CD4-positive, alpha-beta T cell (primary cell): ENCODE measurements at regions not wholly inside any gene's neighbourhood (a gene's known extent, or its start where the extent isn't known, plus 50 kb on each side); places are given as distances from the start of the nearest gene placed in this dataset.

ENCODE experiments used
- ATAC-seq: fragments of 200-7000 bp; cut with Tn5 transposase; one replicate; pipeline ENCODE4 v1.10.0; 2022; ENCODE audit warnings: mild to moderate bottlenecking; ENCODE audit not compliant: poor library complexity
- CTCF ChIA-PET: fragments of 350-600 bp; sonication (Branson Sonifier 250); formaldehyde crosslinking; loops from one replicate; lab custom pipeline; 2021; ENCODE audit warnings: antibody characterized with exemption, inconsistent platforms; lab: Charles Lee
- POLR2A ChIA-PET: fragments of 350-600 bp; sonication (Branson Sonifier 250); formaldehyde crosslinking; loops from one replicate; lab custom pipeline; 2021; ENCODE audit warnings: antibody characterized with exemption, inconsistent platforms; lab: Charles Lee
- DNase-seq, 14 experiments: peaks; one replicate each; pipeline ENCODE4 v3.0.0-alpha.2; 2013 to 2020; ENCODE audit warnings: mixed read lengths in 2 of 14
- H3K27ac ChIP-seq, 2 donors: one replicate each; pipeline versions ENCODE4 v1.5.1 to v1.7.0; 2013; ENCODE audit warnings: low read length in 2 of 2, low read depth in 1 of 2, mild to moderate bottlenecking in 1 of 2
- H3K27me3 ChIP-seq, 2 experiments: 1 replicate in 1 of 2; 2 replicates in 1 of 2; pipeline versions ENCODE4 v1.6.1 to v1.7.0; 2013; ENCODE audit warnings: low read length in 2 of 2, control low read depth in 1 of 2, mild to moderate bottlenecking in 1 of 2, moderate library complexity in 1 of 2; ENCODE audit not compliant: insufficient read depth in 2 of 2, control insufficient read depth in 1 of 2
- H3K36me3 ChIP-seq: one replicate; pipeline ENCODE4 v1.6.1; 2013; ENCODE audit warnings: low read length, control low read depth; ENCODE audit not compliant: insufficient read depth
- H3K4me1 ChIP-seq: one replicate; pipeline ENCODE4 v1.6.1; 2013; ENCODE audit warnings: low read length, control low read depth; ENCODE audit not compliant: insufficient read depth
- H3K4me3 ChIP-seq: one replicate; pipeline ENCODE4 v1.5.1; 2013; ENCODE audit warnings: mild to moderate bottlenecking, low read length, moderate library complexity
- H3K9me3 ChIP-seq, 2 experiments: 1 replicate in 1 of 2; 2 replicates in 1 of 2; pipeline versions ENCODE4 v1.6.1 to v1.7.0; 2013; ENCODE audit warnings: low read length in 2 of 2, mild to moderate bottlenecking in 2 of 2, control low read depth in 1 of 2, moderate library complexity in 1 of 2; ENCODE audit not compliant: control insufficient read depth in 1 of 2, insufficient read depth in 1 of 2
- H3K27ac Mint-ChIP-seq: one replicate; pipeline ENCODE4 v1.8.0; 2020; ENCODE audit warnings: mixed read lengths
- H3K27me3 Mint-ChIP-seq: one replicate; pipeline ENCODE4 v1.8.0; 2021; ENCODE audit warnings: mixed read lengths
- H3K36me3 Mint-ChIP-seq: one replicate; pipeline ENCODE4 v1.8.0; 2021; ENCODE audit warnings: low read depth, mixed read lengths
- H3K4me1 Mint-ChIP-seq: one replicate; pipeline ENCODE4 v1.8.0; 2021; ENCODE audit warnings: low read depth, mixed read lengths
- H3K4me3 Mint-ChIP-seq: one replicate; pipeline ENCODE4 v1.8.0; 2020; ENCODE audit warnings: mild to moderate bottlenecking, mixed read lengths
- H3K9me3 Mint-ChIP-seq: one replicate; pipeline ENCODE4 v1.8.0; 2020; ENCODE audit warnings: mixed read lengths
- intact Hi-C, 2 experiments: fragments of 100-400 bp; cut with DNase I in 1 of 2; cut with micrococcal nuclease in 1 of 2; formaldehyde crosslinking; loops; one replicate each; pipeline versions ENCODE4 v1.15.1 to v1.9.0; 2023 to 2025; cut with DNase I, micrococcal nuclease
- TF ChIP-seq, protein P1 (sequence below): fragments of 200-600 bp; IDR thresholded peaks from one replicate; pipeline ENCODE4 v1.8.0; 2022; ENCODE audit warnings: antibody characterized with exemption, mild to moderate bottlenecking

DNA sequence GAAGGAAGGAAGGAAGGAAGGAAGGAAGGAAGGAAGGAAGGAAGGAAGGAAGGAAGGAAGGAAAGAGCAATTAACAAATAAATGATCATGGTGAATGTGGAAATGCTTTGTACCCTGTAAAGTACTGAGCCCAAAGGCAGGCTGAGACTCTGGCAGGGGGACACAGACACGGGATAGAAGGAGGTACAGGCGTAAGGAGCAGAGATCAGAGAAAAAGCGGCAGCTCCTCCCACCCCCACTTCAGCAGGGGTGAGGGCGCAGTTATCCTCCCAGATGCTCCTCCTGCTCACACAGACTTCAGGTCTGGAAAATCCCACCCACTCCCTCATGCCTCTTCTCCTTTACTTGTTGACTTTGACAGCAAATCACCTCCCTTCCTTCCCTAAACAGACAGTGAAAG, 464.5 kb downstream of the MATN1 start:
- intact Hi-C loops, result no loop called here
- CTCF ChIA-PET, result no interaction called here
- Mint-ChIP-seq H3K27ac (no peak overlapping the region), H3K27me3 (peaks cover 36% of the 10 kb centered on the region), H3K4me3 (no peak overlapping the region), H3K9me3 (no peaks in the 10 kb centered on the region), H3K36me3 (no peaks in the 10 kb centered on the region), H3K4me1 (no peaks in the 10 kb centered on the region)
- Histone ChIP-seq H3K27me3 (peaks cover 3 to 5% of the 10 kb centered on the region in 2 experiments), H3K4me1 (no peaks in the 10 kb centered on the region), H3K4me3 (no peak overlapping the region), H3K9me3 (peaks cover 0 to 6% of the 10 kb centered on the region in 2 experiments), H3K27ac (no peak overlapping the region), H3K36me3 (no peaks in the 10 kb centered on the region)
- no peak for DNase-seq
- TF ChIP-seq, protein P1, sequence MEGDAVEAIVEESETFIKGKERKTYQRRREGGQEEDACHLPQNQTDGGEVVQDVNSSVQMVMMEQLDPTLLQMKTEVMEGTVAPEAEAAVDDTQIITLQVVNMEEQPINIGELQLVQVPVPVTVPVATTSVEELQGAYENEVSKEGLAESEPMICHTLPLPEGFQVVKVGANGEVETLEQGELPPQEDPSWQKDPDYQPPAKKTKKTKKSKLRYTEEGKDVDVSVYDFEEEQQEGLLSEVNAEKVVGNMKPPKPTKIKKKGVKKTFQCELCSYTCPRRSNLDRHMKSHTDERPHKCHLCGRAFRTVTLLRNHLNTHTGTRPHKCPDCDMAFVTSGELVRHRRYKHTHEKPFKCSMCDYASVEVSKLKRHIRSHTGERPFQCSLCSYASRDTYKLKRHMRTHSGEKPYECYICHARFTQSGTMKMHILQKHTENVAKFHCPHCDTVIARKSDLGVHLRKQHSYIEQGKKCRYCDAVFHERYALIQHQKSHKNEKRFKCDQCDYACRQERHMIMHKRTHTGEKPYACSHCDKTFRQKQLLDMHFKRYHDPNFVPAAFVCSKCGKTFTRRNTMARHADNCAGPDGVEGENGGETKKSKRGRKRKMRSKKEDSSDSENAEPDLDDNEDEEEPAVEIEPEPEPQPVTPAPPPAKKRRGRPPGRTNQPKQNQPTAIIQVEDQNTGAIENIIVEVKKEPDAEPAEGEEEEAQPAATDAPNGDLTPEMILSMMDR, result no peak
- no peak for ATAC-seq
- POLR2A ChIA-PET, result no interaction called here

DNA sequence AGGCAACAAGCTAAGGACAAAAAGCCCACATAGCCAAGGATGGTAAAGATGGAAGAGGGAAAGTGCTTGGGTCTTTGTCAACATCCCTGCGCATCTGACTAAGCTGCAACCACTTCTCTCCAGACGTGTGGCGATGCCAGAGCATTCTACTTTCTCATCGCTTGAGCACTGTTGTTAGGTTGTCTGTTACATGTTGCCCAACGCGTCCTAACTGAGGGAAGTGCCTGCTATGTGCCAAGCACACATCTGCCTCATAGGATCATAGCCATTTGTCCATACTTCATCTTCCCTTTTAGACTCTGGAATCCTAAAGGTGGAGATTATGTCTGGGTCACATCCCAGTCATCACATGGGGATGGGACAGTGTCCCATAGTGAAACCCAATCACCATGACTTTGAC, 464.9 kb downstream of the MATN1 start:
- DNase-seq, result no peak
- TF ChIP-seq, protein P1, result no peak
- no peaks in the 10 kb centered on the region for H3K36me3 Mint-ChIP-seq
- Histone ChIP-seq H3K27me3 (peaks cover 3 to 6% of the 10 kb centered on the region in 2 experiments), H3K4me3 (no peak overlapping the region), H3K9me3 (peaks cover 0 to 6% of the 10 kb centered on the region in 2 experiments), H3K27ac (no peak overlapping the region), H3K36me3 (no peaks in the 10 kb centered on the region), H3K4me1 (no peaks in the 10 kb centered on the region)
- H3K9me3 Mint-ChIP-seq, result no peaks in the 10 kb centered on the region
- intact Hi-C loops, result no loop called here
- no peak overlapping the region for H3K4me3 Mint-ChIP-seq
- H3K27ac Mint-ChIP-seq, result no peak overlapping the region
- peaks cover 36% of the 10 kb centered on the region for H3K27me3 Mint-ChIP-seq
- H3K4me1 Mint-ChIP-seq, result no peaks in the 10 kb centered on the region
- ChIA-PET POLR2A (no interaction called here), CTCF (no interaction called here)
- ATAC-seq, result no peak

DNA sequence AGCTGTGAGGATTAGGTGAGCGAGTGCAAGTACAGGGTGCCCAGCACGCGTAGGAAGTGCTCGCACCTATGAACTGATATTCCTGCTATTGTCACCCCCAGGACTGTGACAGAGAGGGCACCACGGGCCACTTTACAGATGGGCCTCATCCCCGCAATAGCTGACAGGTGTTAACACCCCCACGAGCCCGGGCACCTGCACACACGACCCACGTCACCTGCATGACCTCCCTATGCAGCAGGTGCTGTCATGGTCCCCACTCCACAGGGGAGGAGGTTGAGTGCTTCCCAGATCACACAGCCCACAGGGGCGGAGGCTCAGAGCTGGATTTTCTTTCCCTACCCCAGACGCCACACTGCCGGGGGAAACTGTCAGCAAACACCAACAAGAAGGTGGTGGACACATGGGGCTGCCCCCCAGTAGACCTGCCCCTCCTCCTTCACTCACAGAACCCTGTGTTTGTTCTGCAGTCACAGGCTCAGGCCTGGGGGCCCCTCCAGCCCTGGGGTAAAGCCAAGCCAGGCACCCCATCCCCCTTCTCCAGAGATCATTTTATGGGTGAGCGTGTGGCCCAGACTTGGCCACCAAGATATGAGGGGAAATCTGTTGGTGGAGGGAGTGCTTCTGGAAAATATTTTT, 465.5 kb downstream of the MATN1 start:
- Mint-ChIP-seq H3K27me3 (peaks cover 36% of the 10 kb centered on the region), H3K36me3 (no peaks in the 10 kb centered on the region), H3K27ac (no peak overlapping the region), H3K4me1 (no peaks in the 10 kb centered on the region), H3K9me3 (no peaks in the 10 kb centered on the region), H3K4me3 (no peak overlapping the region)
- Histone ChIP-seq H3K4me1 (no peaks in the 10 kb centered on the region), H3K27me3 (peaks cover 3 to 6% of the 10 kb centered on the region in 2 experiments), H3K4me3 (no peak overlapping the region), H3K36me3 (no peaks in the 10 kb centered on the region), H3K9me3 (peaks cover 0 to 6% of the 10 kb centered on the region in 2 experiments), H3K27ac (no peak overlapping the region)
- CTCF ChIA-PET, result no interaction called here
- TF ChIP-seq, protein P1, result no peak
- intact Hi-C loops, result no loop called here
- POLR2A ChIA-PET, result no interaction called here
- no peak for ATAC-seq
- no peak for DNase-seq
